ENCODE measurements at regions not wholly inside any gene's neighbourhood (a gene's known extent, or its start where the extent isn't known, plus 50 kb on each side); places are given as distances from the start of the nearest gene placed in this dataset.
A peak's percentile ranks its signal among the peaks of the same experiment; 100 is the strongest.

- no peak for TF ChIP-seq CTCF (IDR thresholded peaks at IDR 0.05)
Observed at GRCh38 chr3:84738086-84738485, 220.7 kb upstream of the CADM2 start.

- TF ChIP-seq CTCF (IDR thresholded peaks at IDR 0.05), result no peak
Observed at GRCh38 chr3:84742915-84743425, 215.8 kb upstream of the CADM2 start.

GRCh38 chr3:84744130-84744529 is 214.7 kb upstream of the CADM2 start:
- TF ChIP-seq CTCF (IDR thresholded peaks at IDR 0.05), result no peak

DNA sequence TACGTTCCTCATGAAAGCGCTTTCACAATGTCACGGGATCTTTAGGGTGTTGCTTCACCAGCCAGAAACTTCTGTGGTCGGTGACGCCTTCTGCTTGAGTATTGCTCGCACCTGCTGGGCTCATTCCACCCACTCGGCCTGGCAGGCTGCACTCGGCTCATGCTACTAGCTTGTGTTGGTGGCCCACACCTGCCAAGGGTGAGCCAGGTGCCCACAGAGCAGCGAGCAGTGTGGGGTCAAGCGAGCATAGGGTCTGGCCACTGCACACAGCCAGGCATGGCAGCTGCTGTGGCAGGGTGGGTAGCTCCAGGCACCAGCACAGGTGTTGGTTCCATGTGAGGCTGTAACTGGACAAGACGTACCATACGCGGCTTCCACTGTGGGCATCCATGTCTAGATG is 202.9 kb upstream of the CADM2 start:
- TF ChIP-seq CTCF (IDR thresholded peaks at IDR 0.05), result no peak

GRCh38 chr3:84759361-84759760 is 199.4 kb upstream of the CADM2 start:
- TF ChIP-seq CTCF (IDR thresholded peaks at IDR 0.05), result no peak

GRCh38 chr3:84772841-84773240 is 185.9 kb upstream of the CADM2 start:
- TF ChIP-seq CTCF (IDR thresholded peaks at IDR 0.05), result peak; percentile 45; the same call in 1 of the 2 replicates

GRCh38 chr3:84783281-84783680 is 175.5 kb upstream of the CADM2 start:
- no peak for TF ChIP-seq CTCF (IDR thresholded peaks at IDR 0.05)

GRCh38 chr3:84789961-84790360 is 168.8 kb upstream of the CADM2 start:
- no peak for TF ChIP-seq CTCF (IDR thresholded peaks at IDR 0.05)

All from LNCAP (cell line).